Stimulated activated CD4-positive, alpha-beta T cell treated with anti-CD3 and anti-CD28 coated beads, TNF-alpha, amount 100 ng/mL, for 24 hours (primary cell): ENCODE measurements at regions not wholly inside any gene's neighbourhood (a gene's known extent, or its start where the extent isn't known, plus 50 kb on each side); places are given as distances from the start of the nearest gene placed in this dataset.
"Not testable (repeated sequence)": the region's sequence is repeated elsewhere in the genome, so short reads cannot be mapped to it uniquely, and the experiment has no call there.

Experiments used
- DNase-seq, 3 experiments: peaks; one replicate each; pipeline ENCODE4 v3.0.0-alpha.2; 2020; ENCODE audit warnings: low read depth in 3 of 3

DNA sequence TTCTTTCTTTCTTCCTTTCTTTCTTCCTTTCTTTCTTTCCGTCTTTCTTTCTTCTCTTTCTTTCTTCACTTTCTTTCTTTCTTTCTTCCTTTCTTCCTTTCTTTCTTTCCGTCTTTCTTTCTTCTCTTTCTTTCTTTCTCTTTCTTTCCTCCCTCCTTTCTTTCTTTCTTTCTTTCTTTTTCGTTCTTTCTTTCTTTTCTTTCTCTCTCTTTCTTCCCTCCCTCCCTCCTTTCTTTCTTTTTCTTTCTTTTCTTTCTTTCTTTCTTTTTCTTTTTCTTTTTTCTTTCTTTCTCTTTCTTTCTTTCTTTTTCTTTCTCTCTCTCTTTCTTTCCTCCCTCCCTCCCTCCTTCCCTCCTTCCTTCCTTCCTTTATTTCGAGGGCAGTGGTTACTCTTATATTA is 667.3 kb upstream of the PRMT6 start:
- DNase-seq, result not testable (repeated sequence)

DNA sequence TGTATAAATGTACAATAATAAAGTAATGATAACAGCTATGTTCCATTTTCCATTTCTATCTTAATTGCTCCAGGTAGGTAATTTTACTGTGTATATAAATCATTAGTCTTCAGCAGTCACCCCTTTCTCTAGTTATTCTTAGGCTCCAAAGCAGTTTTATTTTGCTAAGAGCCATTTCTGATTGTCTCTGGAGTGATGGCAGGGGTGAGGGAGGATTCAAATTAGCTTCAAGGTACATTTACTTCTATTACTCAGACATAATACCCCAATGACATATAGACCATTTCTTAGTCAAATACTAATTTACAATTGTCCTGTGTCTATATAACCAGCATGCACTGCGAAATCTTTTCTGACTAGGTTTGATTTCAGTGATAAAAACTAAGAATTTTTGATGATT is 663.4 kb upstream of the PRMT6 start:
- no peak for DNase-seq

DNA sequence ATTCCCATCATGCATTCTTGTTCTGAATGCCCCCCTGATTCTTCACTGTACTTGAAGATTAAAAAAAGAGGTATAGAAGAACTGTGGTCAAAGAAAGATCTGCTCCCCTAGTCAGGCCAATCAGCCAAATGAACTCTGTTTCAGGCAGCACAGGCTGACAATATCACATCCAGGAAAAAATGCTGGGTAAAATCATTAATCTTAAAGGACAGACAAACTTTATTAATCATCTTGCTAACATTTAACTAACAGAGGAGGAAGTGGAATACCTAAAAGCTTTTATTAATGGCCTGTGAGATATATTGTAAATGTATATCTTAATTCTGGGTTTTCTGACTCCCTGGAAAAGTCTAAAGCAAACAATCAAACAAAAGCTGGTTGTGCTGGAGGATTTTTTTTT is 660.5 kb upstream of the PRMT6 start:
- DNase-seq, result no peak

DNA sequence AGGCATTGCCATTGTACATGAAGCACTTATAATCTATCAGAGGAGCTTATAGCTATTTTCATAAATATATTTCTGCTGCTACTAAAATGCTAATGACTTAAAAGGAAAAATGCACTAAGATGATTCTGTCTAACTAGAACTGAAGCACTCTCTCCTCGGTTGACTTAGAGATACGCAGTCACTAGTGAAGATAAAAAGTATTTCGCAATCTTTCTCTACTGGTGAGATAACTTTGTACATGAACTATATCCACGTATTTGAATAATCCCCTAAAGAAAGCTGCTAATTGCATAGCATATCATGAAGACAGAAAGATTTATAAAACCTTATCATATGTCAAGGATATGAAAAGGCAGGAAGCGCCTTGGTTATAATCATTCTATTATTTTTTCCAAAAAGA is 658.1 kb upstream of the PRMT6 start:
- DNase-seq, result no peak

DNA sequence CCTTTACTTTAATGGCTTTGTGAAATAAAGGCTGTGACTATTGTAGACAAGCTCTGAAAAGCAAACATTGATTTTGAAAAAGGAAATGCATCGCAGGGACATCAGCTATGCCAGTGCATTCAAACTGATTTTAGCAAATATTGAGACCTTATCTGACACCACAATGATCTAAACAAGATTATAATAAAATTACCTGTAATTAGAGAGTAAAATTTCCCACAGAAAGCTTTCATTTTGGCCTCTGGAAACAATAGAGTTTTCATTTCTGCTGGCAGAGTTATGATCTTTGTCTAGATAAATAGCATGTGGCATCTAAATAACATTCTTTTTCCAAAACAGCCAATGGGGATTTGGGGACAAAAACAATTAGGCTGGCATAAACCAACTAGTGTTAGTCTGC is 650.4 kb upstream of the PRMT6 start:
- DNase-seq, result no peak

DNA sequence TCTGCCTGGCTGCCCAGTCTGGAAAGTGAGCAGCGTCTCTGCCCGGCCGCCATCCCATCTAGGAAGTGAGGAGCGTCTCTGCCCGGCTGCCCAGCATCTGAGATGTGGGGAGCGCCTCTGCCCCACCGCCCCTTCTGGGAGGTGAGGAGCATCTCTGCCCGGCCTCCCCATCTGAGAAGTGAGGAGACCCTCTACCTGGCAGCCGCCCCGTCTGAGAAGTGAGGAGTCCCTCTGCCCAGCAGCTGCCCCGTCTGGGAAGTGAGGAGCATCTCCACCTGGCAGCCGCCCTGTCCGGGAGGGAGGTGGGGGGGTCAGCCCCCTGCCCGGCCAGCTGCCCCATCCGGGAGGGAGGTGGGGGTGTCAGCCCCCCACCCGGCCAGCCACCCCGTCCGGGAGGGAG is 644.2 kb upstream of the PRMT6 start:
- DNase-seq, result not testable (repeated sequence)

DNA sequence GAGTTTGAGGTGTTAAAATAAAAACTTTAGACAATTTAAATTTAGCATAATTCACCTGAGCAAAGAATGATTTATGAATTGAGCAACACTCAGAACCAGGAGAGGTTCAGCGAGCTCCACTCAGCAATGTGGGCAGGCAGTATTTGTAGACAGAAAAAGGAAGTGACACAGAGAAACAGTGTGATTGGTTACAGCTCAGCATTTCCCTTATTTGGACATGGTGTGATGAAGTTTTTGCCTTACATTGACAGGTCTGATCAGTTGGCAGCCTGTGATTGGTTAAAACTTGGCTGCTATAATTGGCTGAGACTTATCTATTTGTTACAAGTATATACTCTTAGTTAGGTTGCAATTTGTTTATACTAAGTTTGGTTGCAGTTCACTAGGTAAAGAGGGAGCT is 621.2 kb upstream of the PRMT6 start:
- DNase-seq, result no peak

DNA sequence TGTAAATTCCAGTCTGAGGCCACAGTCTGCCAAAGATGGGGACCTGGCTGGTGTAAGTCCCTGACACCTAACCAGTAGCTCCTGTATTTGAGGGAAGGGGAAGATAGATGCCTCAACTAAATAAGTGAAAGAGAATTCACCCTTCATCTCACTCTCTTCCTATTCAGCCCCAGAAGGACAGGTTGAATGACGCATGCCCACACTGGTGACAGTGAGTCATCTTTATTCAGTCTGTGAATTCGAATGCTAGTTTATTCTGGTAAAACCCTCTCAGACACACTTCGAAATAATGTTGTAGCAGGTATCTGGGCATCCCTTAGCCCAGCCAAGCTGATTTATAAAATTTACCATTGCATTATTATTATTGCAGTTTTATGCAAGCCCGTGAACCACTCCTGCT is 617.0 kb upstream of the PRMT6 start:
- no peak for DNase-seq

DNA sequence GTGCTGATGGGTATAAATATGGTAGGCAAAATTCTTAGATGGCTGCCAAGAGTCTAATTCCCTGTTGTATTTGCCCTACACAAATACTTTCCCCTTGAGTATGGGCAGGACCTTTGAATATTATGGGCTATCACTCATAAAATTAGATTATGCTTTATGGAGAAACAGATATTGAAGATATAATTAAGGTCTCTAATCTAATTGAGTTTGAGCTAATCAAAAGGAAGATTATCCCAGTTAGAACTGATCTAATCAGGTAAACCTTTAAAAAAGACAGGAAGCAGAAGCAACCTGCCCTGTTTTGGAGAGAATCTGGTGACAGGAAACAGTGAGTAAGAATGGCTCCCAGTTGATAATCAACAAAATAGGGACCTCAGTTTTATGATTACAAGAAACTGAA is 609.0 kb upstream of the PRMT6 start:
- no peak for DNase-seq

DNA sequence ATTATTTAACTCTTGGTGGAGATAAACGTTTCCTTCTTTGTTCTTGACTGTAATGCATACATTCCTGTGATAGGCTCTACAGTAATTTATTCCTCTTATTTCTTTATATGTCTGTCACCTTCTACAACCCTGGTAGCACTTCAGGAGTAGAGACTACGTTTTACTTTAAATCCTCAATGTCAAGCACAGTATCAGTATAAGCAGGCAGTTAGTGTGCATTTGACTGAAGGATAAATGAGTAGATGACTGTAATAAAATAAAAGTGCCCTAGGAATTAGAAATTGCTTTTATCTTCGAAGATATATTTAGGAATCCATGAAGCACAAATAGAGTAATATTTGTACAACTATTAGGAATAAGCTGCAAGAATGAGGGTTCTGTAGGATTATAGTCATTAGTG is 599.6 kb upstream of the PRMT6 start:
- no peak for DNase-seq

DNA sequence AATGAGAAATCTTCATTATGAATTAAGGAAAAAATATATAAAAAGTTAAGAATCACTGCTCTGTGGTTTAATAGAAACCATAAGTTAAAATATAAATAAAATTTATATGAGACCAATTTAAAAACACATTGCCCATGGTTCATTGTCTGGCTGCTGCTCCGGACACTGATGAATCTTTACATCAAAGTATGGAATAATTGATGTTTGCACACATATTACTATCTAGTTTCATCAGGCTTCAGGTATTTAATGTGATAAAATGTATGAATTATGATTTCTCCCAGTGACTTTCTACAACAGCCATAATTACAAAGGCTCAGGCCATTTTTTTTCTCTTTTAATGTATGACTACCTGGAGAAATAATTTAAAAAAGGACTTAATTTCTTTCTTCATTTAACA is 599.1 kb upstream of the PRMT6 start:
- DNase-seq, result no peak

DNA sequence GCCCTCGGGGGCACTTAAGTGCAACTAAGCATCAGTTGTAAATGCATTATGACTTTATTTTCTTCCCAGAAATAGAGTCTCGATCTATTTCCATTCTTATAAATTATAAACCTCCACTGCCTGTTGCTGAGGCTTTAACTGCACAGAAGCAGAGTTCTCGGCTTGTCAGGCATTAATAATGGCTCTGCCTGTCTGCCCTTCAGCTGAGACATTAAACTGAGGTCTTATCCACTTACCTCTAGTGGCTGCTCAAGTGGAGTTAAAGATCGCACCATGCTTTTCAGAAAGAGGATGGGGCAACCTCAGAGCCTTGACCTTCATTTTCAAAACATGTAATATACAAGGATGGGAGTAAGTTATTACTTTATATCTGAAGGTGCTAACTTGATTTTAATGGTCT is 597.6 kb upstream of the PRMT6 start:
- no peak for DNase-seq

DNA sequence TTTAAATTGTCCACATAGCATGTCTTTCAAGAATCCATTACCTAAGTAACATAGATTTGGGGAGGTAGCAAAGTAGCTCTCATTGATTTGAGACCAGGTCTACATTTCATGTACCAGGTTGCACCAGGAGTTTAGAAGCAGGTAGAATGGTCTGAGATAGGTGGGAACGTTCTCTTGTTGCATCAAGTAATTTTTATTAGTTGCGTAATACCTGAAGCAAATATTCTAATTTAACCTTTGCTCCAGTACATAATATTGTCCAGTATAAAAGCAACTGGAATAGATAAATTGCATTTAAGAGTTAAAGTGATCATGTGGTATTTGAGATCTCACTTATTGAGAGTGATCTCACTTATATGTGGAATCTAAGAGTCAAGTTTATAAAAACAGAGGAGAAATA is 597.1 kb upstream of the PRMT6 start:
- no peak for DNase-seq

DNA sequence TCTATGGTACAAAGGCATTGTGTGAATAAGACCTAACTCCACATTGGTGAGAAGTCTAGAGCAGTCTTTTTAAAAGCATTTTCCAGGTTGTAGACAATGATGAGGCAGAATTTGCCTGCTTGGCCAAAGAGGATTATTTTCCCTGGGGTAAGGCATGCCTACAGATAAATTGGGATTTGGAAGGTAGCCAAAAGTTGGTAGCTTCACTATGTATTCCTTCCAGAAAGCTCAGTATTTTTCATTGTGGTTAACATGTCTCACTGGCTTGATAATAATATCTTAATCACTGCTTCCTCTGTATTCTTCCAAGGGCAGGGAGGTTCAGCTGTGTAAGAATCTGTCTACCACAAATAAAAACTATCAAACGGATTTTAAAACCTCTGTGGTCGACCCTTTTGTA is 590.8 kb upstream of the PRMT6 start:
- no peak for DNase-seq

DNA sequence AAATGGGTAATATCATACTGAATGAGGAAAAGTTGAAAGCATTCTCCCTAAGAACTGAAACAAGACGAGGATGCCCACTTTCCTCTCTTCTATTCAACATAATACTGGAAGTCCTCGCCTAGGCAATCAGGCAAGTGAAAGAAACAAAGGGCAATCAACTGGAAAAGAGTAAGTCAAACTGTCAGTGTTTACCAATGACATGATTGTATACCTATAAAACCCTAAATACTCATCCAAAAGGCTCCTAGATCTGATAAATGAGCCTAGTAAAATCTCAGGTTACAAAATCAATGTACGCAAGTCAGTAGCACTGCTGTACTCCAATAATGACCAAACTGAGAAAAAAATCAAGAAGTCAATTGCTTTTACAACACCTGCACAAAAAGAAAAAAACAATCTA is 575.8 kb upstream of the PRMT6 start:
- DNase-seq, result no peak

DNA sequence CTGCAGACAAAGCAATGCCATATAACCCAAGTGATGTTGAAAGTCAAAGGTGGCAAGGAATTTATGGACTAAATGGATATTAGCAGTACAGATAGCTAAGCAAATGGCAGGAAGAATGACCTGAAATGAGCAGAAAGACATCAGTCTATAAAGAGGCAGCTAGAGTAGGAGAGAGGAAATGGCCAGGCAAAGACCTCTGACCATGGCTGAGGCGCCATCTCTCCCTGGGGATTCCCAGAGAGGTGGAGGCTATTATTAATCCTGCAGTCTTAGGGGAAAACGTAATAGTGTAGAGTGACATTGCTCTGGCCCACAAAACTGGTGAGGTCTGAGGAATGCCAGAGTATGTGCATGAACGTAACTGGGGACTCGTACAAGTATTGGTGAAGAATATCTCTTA is 563.6 kb upstream of the PRMT6 start:
- DNase-seq, result no peak

DNA sequence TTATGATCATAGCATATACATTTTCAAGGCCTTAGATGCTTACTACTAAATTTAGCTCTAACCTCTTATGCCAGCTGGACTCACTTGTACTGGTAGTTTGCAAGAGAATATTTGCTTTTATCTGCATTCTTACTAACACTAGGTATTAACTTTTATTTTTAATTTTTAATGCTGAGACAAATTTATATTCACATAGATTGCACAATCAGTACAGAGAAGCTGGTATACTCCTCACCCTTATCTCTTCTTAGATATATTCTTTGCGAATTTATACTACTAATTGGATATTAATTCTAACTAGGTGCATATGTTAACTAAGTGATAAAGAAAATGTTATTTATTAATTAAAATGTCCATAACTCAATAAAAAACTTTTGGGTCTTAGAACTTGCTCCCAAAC is 561.8 kb upstream of the PRMT6 start:
- DNase-seq, result no peak

DNA sequence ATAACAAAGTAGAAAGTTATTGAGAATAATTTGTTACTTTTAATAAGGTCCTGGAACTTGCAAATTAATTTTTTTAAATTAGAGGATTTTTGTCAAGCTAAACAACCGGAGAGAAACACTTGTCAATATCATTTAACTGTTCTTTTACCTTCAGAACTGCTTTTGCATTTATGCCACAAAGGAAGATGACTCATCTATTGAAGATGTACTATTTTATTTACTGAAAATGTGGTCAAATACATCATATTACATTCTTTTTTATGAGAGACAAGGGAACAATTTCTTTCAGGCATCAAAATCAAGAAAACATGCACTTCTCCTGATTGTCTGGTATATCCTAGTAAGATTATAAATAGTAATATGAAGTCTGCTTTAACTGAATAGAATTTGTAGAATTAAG is 558.2 kb upstream of the PRMT6 start:
- DNase-seq, result no peak

DNA sequence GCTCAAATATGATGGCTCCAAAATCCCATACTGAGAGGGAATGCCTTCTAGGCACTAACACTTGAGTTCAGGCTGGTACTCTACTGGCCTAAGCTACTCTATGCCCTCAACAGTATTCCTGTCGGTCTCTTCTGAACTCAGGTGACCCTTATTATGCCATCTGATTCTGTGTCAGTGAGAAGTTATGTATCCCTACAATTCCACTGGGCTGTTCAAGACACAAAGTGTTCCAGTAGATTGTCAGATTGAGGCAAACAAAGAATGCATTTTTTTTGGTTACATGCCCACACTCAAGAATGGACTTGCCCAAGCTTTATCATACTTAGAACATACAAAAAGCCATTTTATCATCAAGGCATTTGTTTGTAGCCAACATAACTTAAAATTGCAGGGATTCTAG is 553.8 kb upstream of the PRMT6 start:
- DNase-seq, result no peak

DNA sequence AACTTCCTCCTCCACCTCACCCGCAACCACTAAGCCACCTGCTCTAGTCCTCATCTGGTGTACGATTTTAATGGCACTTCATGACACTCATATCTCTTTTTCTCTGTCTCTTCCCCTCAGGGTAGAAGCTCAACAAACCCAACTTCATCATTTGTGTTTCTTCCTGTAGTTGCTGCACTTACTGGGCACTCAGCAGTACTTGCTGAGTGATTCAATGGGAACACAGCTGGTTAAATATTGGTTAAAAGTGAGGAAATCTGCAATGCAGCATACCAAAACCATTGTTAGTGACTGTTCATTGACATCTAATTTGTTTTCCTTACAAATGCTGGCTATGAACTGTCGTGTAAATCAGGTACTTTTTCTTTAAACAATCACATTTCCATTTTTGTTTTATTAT is 541.1 kb upstream of the PRMT6 start:
- no peak for DNase-seq

DNA sequence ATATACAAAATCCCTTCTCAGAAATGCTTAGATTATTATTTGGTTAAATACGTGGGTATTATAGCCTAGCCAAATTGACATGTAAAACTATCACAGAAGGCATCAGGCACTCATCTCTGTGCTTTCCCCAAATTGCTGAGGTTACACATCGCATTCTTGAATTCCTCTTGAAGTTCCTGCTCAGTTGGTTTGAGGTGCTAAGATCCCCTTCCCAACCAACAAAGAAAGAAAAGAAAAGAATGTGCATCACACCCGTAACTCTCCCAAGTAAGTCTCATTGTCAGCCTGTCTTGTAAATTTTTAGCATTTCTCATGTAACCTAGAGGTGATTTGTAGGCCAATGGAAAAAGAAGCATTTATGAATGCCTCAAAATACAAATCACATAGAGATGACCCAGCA is 539.2 kb upstream of the PRMT6 start:
- DNase-seq, result no peak

DNA sequence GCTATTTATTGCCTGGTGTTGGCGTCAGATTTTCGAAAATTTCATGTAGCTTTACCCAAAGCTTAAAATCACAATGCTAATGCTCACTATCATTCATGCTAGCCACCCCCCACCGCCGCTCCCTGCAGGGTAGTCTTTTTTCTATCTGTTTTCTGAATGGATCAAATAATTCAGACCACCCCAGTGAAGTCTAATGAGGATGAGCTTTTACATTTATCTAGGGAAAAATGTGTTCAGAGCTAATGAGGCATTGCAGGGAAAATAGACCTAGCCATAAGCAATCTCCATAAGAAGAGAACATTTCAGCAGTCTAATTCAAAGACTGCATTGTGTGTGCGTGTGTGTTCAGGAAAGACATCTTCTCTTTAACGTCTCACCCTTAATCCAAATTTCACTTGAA is 533.0 kb upstream of the PRMT6 start:
- no peak for DNase-seq

DNA sequence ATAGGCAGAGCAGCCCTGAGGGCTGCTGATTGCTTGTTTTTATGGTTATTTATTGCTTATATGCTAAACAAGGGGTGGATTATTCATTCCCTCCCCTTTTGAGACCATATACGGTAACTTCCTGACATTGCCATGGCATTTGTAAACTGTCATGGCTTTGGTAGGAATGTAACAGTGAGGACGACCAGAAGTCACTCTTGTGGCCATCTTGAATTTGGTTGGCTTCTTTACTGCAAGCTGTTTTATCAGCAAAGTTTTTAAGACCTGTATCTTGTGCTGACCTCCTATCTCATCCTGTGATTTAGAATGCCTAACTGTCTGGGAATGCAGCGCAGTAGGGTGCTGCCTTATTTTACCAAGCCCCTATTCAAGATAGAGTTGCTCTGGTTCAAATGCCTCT is 531.8 kb upstream of the PRMT6 start:
- no peak for DNase-seq

DNA sequence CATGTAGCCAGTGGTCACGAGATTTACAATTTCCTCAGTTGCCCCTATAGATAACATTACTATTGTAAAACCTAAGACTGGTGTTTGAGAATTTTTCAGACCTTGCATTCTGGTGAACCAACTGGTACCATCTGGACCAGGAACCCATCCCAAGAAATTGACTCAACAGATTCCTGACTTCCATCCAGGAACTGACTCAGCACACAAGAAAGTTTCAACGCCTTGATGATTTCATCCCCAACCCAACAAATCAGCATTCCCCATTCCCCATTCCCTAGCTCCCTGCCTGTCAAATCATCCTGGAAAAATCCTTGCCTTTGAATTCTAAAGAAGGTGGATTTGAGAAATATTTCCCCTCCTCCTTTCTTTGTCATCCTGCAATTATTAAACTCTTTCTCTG is 529.8 kb upstream of the PRMT6 start:
- DNase-seq, result no peak

DNA sequence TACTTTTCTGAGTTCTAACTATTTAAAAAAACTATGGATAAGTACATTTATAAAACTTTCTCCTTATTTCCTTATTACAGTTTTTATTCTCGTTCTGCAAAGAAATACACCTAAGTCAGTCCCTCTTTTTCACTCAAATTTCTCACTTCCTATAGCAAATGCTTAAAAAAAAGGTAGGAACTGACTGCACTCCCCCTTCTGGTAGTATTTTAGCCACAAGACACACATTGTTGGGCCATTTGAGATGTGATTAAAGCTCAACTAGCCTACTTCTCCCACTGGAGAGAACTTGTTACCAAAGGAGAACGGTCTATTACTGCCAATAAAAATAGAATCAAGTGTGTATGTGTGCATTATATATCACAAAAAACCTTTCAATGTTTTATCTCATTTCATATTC is 521.9 kb upstream of the PRMT6 start:
- DNase-seq, result no peak
